NCI-H128 (cell line): ENCODE measurements at regions not wholly inside any gene's neighbourhood (a gene's known extent, or its start where the extent isn't known, plus 50 kb on each side); places are given as distances from the start of the nearest gene placed in this dataset.
"Not testable (repeated sequence)": the region's sequence is repeated elsewhere in the genome, so short reads cannot be mapped to it uniquely, and the experiment has no call there.

Experiments used
- DNase-seq: peaks from one replicate; lab custom pipeline; 2025; ENCODE audit not compliant: unreplicated experiment; lab: John Stamatoyannopoulos, UW

- DNase-seq, result no peak
Measured at GRCh38 chr5:145585443-145586148, 249.5 kb downstream of the PRELID2 start.

GRCh38 chr5:145579301-145579700, 255.8 kb downstream of the PRELID2 start:
- DNase-seq, result no peak

GRCh38 chr5:145574889-145575573, 260.1 kb downstream of the PRELID2 start:
- no peak for DNase-seq

- no peak for DNase-seq
Measured at GRCh38 chr5:145568581-145568980, 266.6 kb downstream of the PRELID2 start.

- no peak for DNase-seq
Measured at GRCh38 chr5:145562931-145563330, 272.2 kb downstream of the PRELID2 start.

- DNase-seq, result no peak
Measured at GRCh38 chr5:145558288-145558687, 276.9 kb downstream of the PRELID2 start.

GRCh38 chr5:145557345-145557744, 277.8 kb downstream of the PRELID2 start:
- no peak for DNase-seq

- DNase-seq, result no peak
Measured at GRCh38 chr5:145554399-145554798, 280.7 kb downstream of the PRELID2 start.

GRCh38 chr5:145553177-145553576, 282.0 kb downstream of the PRELID2 start:
- DNase-seq, result no peak

- no peak for DNase-seq
Measured at GRCh38 chr5:145551714-145552113, 283.4 kb downstream of the PRELID2 start.

GRCh38 chr5:145548097-145548496, 287.0 kb downstream of the PRELID2 start:
- DNase-seq, result no peak

- no peak for DNase-seq
Measured at GRCh38 chr5:145544401-145544800, 290.7 kb downstream of the PRELID2 start.

- no peak for DNase-seq
Measured at GRCh38 chr5:145543968-145544367, 291.2 kb downstream of the PRELID2 start.

GRCh38 chr5:145540375-145540774, 294.8 kb downstream of the PRELID2 start:
- no peak for DNase-seq

- no peak for DNase-seq
Measured at GRCh38 chr5:145539201-145539600, 295.9 kb downstream of the PRELID2 start.

- no peak for DNase-seq
Measured at GRCh38 chr5:145536133-145536532, 299.0 kb downstream of the PRELID2 start.

- no peak for DNase-seq
Measured at GRCh38 chr5:145531038-145531734, 304.0 kb downstream of the PRELID2 start.

GRCh38 chr5:145521523-145521922, 313.6 kb downstream of the PRELID2 start:
- no peak for DNase-seq

- no peak for DNase-seq
Measured at GRCh38 chr5:145521066-145521465, 314.1 kb downstream of the PRELID2 start.

GRCh38 chr5:145520335-145520734, 314.8 kb downstream of the PRELID2 start:
- no peak for DNase-seq

GRCh38 chr5:145517588-145517987, 317.6 kb downstream of the PRELID2 start:
- not testable (repeated sequence) for DNase-seq

- DNase-seq, result no peak
Measured at GRCh38 chr5:145511351-145511750, 323.8 kb downstream of the PRELID2 start.
